H1 (cell line): ENCODE measurements at regions not wholly inside any gene's neighbourhood (a gene's known extent, or its start where the extent isn't known, plus 50 kb on each side); places are given as distances from the start of the nearest gene placed in this dataset.
"Not testable (repeated sequence)": the region's sequence is repeated elsewhere in the genome, so short reads cannot be mapped to it uniquely, and the experiment has no call there.

ENCODE experiments used
- CBX5 ChIP-seq: fragments of 300-800, 300-1000 bp; sonication (generic); IDR thresholded peaks from 2 replicates; pipeline ENCODE4 v1.7.1; 2016; ENCODE audit warnings: antibody characterized with exemption, low read length, low read depth
- CREB1 ChIP-seq: IDR thresholded peaks from 2 replicates; pipeline ENCODE4 v1.6.1; 2012; ENCODE audit warnings: inconsistent platforms

DNA sequence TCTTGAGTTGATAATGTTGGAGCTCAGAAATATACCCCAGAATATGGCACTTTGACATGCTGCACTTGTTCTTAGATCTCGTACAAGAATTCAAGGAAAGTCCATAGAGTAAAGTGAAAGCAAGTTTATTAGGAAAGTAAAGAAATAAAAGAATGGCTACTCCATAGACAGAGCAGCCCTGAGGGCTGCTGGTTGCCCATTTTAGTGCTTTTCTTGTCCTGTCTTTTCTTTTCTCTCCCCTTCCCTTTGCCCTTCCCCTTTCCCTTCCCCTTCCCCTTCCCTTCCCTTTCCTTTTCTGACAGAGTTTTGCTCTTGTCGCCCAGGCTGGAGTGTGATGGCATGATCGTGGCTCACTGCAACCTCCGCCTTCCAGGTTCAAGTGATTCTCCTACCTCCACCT lies 283.4 kb upstream of the SEMA6A start:
- not testable (repeated sequence) for TF ChIP-seq CBX5, CREB1
